OCI-LY7 (cell line): ENCODE measurements at regions not wholly inside any gene's neighbourhood (a gene's known extent, or its start where the extent isn't known, plus 50 kb on each side); places are given as distances from the start of the nearest gene placed in this dataset.

ENCODE experiments used
- BruUV-seq: library from RNA; stranded (reverse); fragments of 400-500 nt; replicated peaks from 2 replicates; lab custom pipeline; 2021; lab: Mats Ljungman, UMichigan
- CTCF ChIA-PET: fragments of 300-600 bp; sonication (Branson Sonifier 250); formaldehyde crosslinking; loops from one replicate; lab custom pipeline; 2022; ENCODE audit warnings: antibody characterized with exemption; ENCODE audit not compliant: unreplicated experiment; lab: Charles Lee
- POLR2A ChIA-PET: fragments of 300-600 bp; sonication (Branson Sonifier 250); formaldehyde crosslinking; loops from one replicate; lab custom pipeline; 2022; ENCODE audit warnings: antibody characterized with exemption; lab: Charles Lee
- DNase-seq: peaks from one replicate; pipeline ENCODE4 v3.0.0-alpha.2; 2015; ENCODE audit warnings: low spot score
- H2AFZ ChIP-seq: fragments of 200-600 bp; sonication (generic), shearing (Covaris generic); 2 replicates; pipeline ENCODE4 v1.6.1; 2014; ENCODE audit warnings: mild to moderate bottlenecking, antibody characterized with exemption, low read length, moderate library complexity
- H3K27ac ChIP-seq: fragments of 200-600 bp; sonication (generic); 2 replicates; pipeline ENCODE4 v1.5.1; 2014; ENCODE audit warnings: mixed run types, low read depth, mild to moderate bottlenecking, moderate library complexity, low read length, inconsistent platforms; ENCODE audit not compliant: poor library complexity, severe bottlenecking
- H3K36me3 ChIP-seq: fragments of 200-600 bp; sonication (generic); 2 replicates; pipeline ENCODE4 v1.6.1; 2014; ENCODE audit warnings: mild to moderate bottlenecking, antibody characterized with exemption, low read length, moderate library complexity, mixed read lengths; ENCODE audit not compliant: insufficient read depth
- H3K4me1 ChIP-seq: fragments of 200-600 bp; sonication (generic); 2 replicates; pipeline ENCODE4 v1.5.1; 2014; ENCODE audit warnings: mild to moderate bottlenecking, low read length; ENCODE audit not compliant: insufficient read depth, poor library complexity, severe bottlenecking
- H3K4me2 ChIP-seq: fragments of 200-600 bp; sonication (generic); 2 replicates; pipeline ENCODE4 v1.6.1; 2014; ENCODE audit warnings: mild to moderate bottlenecking, low read length
- H3K4me3 ChIP-seq: fragments of 200-600 bp; sonication (generic); 2 replicates; pipeline ENCODE4 v1.5.1; 2014; ENCODE audit warnings: mild to moderate bottlenecking, low read depth, low read length; ENCODE audit not compliant: poor library complexity, severe bottlenecking
- H3K79me2 ChIP-seq: fragments of 200-600 bp; sonication (generic); 2 replicates; pipeline ENCODE4 v1.6.1; 2016; ENCODE audit warnings: low read depth, mild to moderate bottlenecking, low read length, moderate library complexity, mixed read lengths; ENCODE audit not compliant: insufficient read depth
- H3K9me2 ChIP-seq: fragments of 200-600 bp; sonication (generic); 2 replicates; pipeline ENCODE4 v1.6.1; 2016; ENCODE audit warnings: mild to moderate bottlenecking, low read length, mixed read lengths; ENCODE audit not compliant: insufficient read depth
- H3K9me3 ChIP-seq: fragments of 200-600 bp; sonication (generic); 2 replicates; pipeline ENCODE4 v1.6.1; 2014; ENCODE audit warnings: mild to moderate bottlenecking, mixed run types, low read length, mixed read lengths
- H4K20me1 ChIP-seq: fragments of 200-600 bp; sonication (generic); 2 replicates; pipeline ENCODE4 v1.6.1; 2014; ENCODE audit warnings: mild to moderate bottlenecking, antibody characterized with exemption, low read length, moderate library complexity, mixed read lengths; ENCODE audit not compliant: insufficient read depth
- EZH2phosphoT487 ChIP-seq: fragments of 200-600 bp; sonication (generic); IDR thresholded peaks from 2 replicates; pipeline ENCODE4 v1.6.1; 2018; ENCODE audit warnings: low read depth, borderline replicate concordance, mild to moderate bottlenecking, mixed run types, antibody characterized with exemption, low read length, moderate library complexity, mixed read lengths
- intact Hi-C: fragments of 100-400 bp; cut with micrococcal nuclease; formaldehyde crosslinking; loops from one replicate; pipeline ENCODE4 v1.10.0; 2022; ENCODE audit not compliant: unreplicated experiment
- TF ChIP-seq, protein P1 (sequence below): fragments of 200-600 bp; sonication (generic); conservative IDR thresholded peaks from 2 replicates; pipeline ENCODE4 v1.5.1; 2014; ENCODE audit warnings: mild to moderate bottlenecking, antibody characterized with exemption, low read length, moderate library complexity, mixed read lengths

DNA sequence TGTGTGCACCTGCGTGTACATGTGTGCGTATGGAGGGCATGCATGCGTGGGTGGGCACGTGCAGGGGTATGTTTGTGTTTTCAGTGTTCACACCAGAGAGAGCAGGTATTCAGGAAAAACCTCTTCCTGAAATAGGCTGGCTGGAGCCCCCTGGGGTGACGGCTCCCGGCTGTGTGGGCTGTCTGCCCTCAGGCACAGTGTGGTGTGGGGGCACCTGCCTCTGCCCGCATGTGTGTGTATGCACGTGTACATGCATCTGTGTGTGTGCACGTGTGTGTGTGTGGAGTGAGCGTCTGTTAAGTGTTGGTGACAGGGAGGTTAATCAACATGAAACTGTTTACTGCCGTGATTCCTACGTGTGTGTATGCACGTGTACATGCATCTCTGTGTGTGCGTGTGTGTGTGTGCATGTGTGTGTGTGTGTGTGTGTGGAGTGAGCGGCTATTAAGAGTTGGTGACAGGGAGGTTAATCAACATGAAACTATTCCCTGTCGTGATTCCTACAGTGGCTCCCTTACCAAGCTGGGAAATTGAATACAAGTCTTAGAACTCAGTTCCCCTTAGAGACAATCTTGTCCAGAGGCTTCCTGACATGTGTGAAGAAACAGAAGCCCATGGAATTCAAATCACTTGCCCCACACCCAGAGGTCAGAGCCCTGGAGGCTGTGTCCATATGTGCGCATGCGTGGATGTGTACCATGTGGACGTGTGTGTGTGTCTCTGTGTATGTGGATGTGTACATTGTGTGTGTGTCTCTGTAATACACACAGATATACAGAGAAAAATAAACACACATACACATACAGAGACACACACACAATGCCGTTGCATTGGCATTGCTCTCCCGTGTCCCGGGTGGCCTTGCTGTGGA lies 372.4 kb upstream of the IRX4 start:
- Histone ChIP-seq H3K27ac (no peak overlapping the region), H3K79me2 (no peaks in the 10 kb centered on the region), H4K20me1 (no peaks in the 10 kb centered on the region), H3K9me2 (no peaks in the 10 kb centered on the region), H3K4me1 (no peaks in the 10 kb centered on the region), H3K4me2 (no peak overlapping the region), H3K9me3 (no peaks in the 10 kb centered on the region), H3K4me3 (no peak overlapping the region), H3K36me3 (no peaks in the 10 kb centered on the region), H2AFZ (no peak overlapping the region)
- ChIA-PET POLR2A (no interaction called here), CTCF (interaction anchor here (0.7 kb wide), 1 partner anchor 47 kb away, joined by 3 read pairs; no protein-coding TSS in a partner anchor)
- TF ChIP-seq, protein P1, sequence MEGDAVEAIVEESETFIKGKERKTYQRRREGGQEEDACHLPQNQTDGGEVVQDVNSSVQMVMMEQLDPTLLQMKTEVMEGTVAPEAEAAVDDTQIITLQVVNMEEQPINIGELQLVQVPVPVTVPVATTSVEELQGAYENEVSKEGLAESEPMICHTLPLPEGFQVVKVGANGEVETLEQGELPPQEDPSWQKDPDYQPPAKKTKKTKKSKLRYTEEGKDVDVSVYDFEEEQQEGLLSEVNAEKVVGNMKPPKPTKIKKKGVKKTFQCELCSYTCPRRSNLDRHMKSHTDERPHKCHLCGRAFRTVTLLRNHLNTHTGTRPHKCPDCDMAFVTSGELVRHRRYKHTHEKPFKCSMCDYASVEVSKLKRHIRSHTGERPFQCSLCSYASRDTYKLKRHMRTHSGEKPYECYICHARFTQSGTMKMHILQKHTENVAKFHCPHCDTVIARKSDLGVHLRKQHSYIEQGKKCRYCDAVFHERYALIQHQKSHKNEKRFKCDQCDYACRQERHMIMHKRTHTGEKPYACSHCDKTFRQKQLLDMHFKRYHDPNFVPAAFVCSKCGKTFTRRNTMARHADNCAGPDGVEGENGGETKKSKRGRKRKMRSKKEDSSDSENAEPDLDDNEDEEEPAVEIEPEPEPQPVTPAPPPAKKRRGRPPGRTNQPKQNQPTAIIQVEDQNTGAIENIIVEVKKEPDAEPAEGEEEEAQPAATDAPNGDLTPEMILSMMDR, result no peak
- TF ChIP-seq EZH2phosphoT487, result no peak
- BruUV-seq, result no TSS peak
- DNase-seq, result no peak
- intact Hi-C loops, result no loop called here

DNA sequence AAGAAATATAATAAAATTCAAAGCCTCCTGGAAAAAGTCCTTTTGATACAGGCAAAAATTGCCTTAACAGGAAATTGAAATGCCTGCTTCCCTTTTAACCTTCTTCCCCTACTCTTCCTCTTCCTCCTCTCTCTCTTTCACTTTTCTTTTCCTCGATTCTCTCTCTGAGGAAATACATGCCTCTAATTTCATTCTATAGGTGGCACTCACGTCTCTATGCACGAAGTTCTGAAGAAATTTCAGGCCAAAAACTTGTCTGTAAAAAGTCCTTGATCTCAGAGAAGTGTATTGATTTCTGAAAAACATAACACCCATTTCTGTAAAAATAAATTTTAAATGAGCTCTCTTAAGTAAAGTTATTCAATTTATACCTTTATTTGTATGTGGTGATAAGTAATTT lies 371.7 kb upstream of the IRX4 start:
- no peaks in the 10 kb centered on the region for H3K4me1 ChIP-seq
- CTCF ChIA-PET, result no interaction called here
- no peaks in the 10 kb centered on the region for H3K9me2 ChIP-seq
- H3K4me2 ChIP-seq, result no peak overlapping the region
- no peak overlapping the region for H3K4me3 ChIP-seq
- no peaks in the 10 kb centered on the region for H4K20me1 ChIP-seq
- H2AFZ ChIP-seq, result no peak overlapping the region
- no peak for DNase-seq
- POLR2A ChIA-PET, result no interaction called here
- intact Hi-C loops, result no loop called here
- TF ChIP-seq, protein P1, result no peak
- no peak for TF ChIP-seq EZH2phosphoT487
- no TSS peak for BruUV-seq
- no peaks in the 10 kb centered on the region for H3K9me3 ChIP-seq
- H3K27ac ChIP-seq, result no peak overlapping the region
- H3K79me2 ChIP-seq, result no peaks in the 10 kb centered on the region
- no peaks in the 10 kb centered on the region for H3K36me3 ChIP-seq
